ENCODE measurements at regions not wholly inside any gene's neighbourhood (a gene's known extent, or its start where the extent isn't known, plus 50 kb on each side); places are given as distances from the start of the nearest gene placed in this dataset.
"Not testable (repeated sequence)": the region's sequence is repeated elsewhere in the genome, so short reads cannot be mapped to it uniquely, and the experiment has no call there.

- no peak for DNase-seq
Observed at GRCh38 chr2:33762636-33763035, 163.5 kb upstream of the FAM98A start.

DNA sequence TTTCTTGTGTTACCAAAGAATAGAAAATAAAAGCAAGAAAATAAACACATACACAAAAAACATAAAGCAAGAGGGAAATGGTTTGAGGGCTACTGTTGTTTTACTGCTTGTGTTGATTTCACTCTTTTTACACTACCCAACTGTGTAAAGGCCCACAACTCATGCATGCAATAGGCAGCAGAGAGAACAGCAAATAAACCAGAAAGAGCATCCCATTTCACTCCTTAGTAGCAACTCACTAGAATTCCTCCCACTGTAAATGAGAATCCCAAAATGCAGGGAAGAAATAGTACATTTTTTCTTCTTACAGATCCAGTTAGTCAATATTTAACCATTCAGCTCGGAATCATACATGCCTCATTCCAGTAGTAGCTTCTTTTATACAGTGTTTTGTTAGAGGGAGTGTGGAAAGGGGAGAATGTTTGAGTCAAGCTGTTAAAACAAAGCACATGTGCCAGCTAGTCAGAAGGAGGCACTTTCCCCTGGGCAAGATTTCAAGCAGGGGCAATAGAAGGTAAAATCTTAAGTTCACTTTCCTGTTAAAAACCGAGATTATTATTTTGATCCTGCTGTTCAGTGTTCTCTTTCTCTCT is 147.2 kb upstream of the FAM98A start:
- DNase-seq = peak; percentile 32

- no peak for DNase-seq
Observed at GRCh38 chr2:33735096-33735495, 136.0 kb upstream of the FAM98A start.

GRCh38 chr2:33730804-33731203 is 131.7 kb upstream of the FAM98A start:
- DNase-seq = no peak

DNA sequence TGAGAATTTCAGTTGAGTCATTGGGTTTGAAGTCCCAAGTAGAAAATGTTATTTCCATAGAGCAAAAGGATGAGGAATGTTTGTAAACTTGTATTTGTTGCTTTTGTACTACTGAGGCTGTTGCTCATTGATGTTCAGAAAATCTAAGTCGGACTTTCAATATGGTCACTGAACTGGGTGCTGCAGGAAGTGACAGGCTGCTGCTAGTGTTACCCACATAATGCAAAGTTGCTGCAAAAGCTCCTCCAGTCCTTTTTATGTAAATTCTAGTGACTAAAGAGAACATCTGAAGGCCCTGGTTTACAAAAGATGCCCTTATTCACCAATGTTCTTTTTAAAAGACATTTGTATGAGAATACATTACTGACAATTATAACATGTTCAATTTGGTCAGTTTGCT is 131.1 kb upstream of the FAM98A start:
- DNase-seq = no peak

GRCh38 chr2:33729353-33729752 is 130.3 kb upstream of the FAM98A start:
- no peak for DNase-seq

DNA sequence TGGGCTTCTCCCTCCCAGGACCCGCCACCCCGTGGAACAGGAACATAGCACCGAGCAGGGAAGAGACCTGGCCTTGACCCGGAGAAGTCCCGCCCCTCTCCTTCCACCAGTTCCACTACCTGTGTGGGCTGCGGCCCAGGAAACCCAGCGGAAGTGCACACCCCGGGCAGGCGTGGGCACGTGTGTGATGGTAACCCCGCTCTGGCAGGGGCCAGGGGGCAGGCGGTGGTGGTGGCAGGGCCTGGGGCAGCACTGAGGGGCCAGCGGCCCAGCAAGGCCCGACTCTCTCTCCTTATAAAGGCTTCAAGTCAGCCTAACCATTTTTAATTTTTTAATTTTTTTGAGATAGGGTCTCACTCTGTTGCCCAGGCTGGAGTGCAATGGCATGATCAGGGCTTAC is 129.0 kb upstream of the FAM98A start:
- no peak for DNase-seq

DNA sequence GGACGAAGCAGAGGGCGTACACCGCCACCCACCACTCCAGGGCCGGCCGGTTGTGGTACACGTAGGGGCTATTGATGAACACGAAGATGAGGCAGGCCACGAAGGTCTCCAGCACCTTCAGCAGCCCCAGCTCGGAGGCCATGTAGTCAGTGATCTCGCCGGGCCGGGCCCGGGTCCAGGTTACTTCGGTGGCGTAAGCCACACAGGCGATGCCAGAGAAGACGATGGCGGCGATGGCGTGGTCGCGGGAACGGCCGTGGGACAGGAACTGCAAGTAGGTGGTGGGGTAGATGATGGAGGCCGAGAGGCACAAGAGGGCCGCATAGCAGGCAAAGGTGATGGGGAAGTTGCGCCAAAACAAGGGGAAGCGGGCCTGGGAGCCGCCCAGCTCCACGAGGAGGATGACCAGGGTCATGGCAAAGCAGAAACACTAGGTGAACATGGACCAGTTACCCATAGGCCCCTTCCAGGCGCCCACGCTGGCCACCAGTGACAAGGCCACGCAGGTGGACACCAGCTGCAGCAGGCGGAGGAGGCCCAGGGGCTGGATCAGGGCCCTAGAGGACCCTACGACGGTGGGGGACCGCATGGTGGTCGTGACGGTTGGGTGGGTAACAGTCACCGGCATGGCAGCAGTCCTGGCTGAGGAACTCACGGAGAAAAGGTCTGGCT is 128.4 kb upstream of the FAM98A start:
- no peak for DNase-seq

GRCh38 chr2:33726415-33726814 is 127.3 kb upstream of the FAM98A start:
- DNase-seq = no peak

GRCh38 chr2:33723329-33723728 is 124.2 kb upstream of the FAM98A start:
- no peak for DNase-seq

- DNase-seq = no peak
Observed at GRCh38 chr2:33719067-33719466, 120.0 kb upstream of the FAM98A start.

DNA sequence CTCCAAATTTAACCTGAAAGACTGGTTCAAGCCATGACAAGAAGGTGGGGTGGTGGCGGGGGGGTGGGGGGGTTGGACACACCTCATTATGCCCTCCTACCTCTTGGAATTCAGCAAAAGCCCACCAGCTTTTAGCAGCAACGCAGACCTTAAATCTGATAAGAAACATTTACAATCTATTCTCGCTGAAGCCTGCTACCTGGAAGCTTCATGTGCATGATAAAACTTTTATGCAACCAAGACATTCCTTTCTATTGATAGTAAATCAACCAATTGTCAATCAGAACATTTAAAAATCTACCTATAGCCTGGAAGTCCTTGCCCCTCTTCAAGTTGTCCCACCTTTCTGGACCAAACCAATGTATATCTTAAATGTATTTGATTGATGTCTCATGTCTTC is 113.6 kb upstream of the FAM98A start:
- DNase-seq = no peak

DNA sequence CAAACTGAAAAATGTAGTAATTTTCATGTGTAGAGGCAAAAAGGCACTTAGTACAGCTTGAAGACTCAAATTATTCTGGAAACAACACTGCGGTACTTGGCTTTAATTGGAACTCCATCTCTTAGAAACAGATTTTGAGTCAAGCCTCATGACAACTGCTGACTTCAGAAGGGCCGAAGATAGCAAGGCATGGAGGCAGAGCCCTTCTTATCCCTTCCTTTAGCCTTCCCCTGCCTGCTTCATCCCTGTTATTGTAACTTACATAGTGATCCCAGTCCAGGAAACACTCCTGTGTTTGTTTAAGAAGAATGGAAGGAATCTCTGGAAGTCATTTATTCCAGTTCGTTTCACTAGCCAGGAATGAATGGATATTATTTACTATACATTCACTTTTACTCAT is 110.9 kb upstream of the FAM98A start:
- DNase-seq = peak; percentile 24

- no peak for DNase-seq
Observed at GRCh38 chr2:33707312-33707711, 108.2 kb upstream of the FAM98A start.

- no peak for DNase-seq
Observed at GRCh38 chr2:33706410-33706809, 107.3 kb upstream of the FAM98A start.

- no peak for DNase-seq
Observed at GRCh38 chr2:33704406-33704855, 105.3 kb upstream of the FAM98A start.

DNA sequence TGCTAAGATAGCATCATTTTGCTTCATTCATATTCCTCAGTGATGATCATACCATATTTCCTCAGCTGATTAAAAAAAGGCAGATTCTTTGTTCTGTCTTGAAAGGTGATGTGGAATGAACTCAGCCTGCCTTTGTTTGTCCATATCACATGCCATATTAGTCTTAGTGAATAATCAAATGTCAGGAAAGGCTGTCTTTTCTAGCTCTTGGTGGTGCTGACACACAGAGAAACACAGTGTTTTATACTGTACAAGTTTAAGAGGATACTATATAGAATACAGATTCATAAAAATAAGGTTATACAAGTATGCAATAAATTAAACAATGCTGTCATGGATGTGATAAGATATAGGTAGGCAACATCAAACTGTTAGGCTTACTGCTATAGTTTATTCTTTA is 97.1 kb upstream of the FAM98A start:
- DNase-seq = no peak

DNA sequence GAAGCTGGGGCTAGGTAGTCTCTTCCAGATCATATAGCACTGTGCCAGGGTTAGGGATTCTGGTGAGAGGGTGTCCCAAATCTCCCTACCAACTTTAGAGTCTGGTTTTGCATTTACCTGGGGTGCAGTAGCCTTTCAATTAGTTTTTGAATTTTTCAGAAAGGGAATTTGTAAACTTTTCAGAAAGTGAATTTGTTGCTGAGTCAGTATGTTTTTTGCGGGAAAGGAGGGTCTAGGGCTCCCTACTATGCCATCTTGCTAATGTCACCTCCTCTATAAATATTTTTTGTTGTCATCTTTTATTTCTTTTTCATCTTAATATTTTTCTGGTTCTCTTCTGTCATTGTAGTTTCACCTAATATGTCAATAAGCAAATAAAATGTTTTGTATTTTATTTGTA is 95.8 kb upstream of the FAM98A start:
- no peak for DNase-seq

DNA sequence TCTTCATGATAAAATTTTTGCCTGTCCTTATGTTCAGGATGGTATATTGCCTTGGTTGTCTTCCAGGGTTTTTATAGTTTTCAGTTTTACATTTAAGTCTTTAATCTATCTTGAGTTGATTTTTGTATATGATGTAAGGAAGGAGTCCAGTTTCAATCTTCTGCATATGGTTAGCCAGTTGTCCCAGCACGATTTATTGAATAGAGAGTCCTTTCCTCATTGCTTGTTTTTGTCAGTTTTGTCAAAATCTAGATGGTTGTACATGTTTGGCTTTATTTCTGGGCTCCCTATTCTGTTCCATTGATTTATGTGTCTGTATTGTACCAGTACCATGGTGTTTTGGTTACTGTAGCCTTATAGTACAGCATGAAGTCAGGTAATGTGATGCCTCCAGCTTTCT is 91.6 kb upstream of the FAM98A start:
- not testable (repeated sequence) for DNase-seq

GRCh38 chr2:33681364-33681757 is 82.3 kb upstream of the FAM98A start:
- DNase-seq = peak; percentile 32

DNA sequence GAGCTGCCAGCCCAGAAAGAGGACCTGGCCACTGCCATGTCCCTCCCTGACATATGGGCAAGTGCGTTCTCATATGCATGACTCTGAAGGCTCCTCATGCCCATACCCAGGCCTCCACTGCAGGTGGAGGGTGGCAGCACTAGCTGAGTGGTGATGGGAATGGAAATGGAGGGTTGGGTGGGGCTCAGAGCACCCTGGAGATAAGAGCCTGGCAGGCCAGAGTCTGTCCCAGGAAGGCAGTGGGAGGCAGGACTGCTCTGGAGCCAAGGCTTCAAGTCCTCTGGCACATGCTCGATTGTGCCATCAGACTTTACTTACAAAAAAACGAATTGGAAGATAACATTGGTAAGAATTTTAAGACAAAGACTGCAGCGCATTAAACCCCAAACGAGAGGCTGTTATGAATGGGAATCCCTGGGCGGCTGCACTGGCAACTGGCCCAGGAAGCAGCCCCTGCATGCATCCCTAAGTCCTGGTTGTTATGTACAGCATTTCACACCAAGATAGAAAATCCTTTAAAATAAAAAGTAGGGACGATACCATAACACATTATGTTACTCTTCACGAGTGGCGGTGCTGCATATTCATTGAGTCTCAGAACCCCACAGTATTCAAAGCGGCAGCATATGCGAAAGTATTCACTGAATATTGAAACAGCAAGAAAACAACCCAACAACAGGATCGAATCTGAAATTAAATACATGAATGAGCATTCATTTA is 81.7 kb upstream of the FAM98A start:
- DNase-seq = peak; percentile 14

DNA sequence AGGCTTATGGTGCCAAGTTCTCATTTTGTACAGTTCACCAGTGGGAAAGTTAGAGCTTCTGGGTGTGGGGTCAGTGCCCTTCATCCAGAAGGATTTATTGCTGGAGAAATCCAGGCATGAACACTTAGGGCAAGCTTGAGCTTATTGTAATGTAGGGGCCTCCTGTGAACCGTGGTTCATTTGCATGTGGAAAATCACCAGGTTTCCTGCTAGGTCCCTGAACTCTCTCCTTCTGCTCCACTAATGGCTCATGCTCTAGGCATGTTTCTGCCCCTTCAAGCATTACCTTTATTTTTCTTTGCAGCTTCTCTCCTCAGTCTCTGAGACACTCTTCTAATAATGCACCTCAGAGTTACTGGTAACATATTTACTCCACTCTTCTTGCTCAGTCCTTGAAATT is 79.3 kb upstream of the FAM98A start:
- no peak for DNase-seq

DNA sequence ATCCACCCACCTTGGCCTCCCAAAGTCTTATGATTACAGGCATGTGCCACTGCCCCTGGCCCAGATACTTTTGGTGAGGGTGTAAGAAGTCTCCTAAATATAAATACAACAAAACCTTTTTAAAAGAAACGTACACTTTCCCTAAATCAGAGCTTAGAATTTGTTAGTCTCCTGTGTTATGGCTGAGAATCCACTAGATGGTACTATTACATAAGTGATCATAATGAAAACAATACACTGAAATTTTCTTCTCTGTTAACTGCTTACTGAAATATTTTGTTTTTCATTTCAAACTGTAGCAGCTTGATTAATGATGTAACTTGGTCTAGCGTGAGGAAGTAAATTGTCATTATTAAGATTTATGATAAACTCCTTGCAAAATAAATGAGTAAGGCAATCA is 74.8 kb upstream of the FAM98A start:
- DNase-seq = peak; percentile 29

DNA sequence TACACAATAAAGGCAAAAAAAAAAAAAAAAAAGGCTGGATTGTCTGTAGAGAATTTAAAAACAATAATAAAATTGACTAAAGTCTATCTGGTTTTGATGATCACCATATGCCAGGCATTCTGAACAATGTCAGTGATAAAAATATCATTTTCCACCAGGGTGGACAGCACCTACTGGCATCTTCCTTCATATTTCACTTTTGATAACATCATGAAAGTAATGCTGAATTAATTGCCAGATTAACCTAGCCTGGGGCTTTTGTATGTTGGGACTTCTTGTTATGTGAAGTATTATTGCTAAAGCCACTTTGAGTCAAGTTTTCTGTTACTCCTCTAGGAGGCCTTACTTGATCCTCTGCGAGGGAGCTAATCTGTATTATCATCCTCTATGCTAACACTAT is 73.8 kb upstream of the FAM98A start:
- DNase-seq = no peak
